ENCODE measurements at regions not wholly inside any gene's neighbourhood (a gene's known extent, or its start where the extent isn't known, plus 50 kb on each side); places are given as distances from the start of the nearest gene placed in this dataset.
"Not testable (repeated sequence)": the region's sequence is repeated elsewhere in the genome, so short reads cannot be mapped to it uniquely, and the experiment has no call there.

DNA sequence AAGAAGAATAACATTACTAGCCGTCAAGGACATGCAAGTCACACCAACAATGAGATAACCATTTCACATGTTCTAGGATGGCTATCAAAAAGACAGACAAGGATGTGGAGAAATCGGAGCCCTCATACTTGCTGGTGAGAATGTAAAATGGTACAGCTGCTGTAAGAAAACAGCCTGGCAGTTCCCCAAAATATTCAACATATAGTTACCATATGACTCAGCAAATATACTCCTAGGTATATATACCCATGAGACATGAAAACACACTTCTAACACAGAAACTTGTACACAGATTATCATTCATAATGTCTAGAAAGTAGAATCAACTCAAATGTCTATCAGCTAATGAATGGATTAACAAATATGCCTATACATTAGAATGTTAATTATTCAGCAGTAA is 105.4 kb upstream of the PCAT7 start:
- 100% methylated on average over 2 of the region's 2 CpGs for WGBS
- H3K36me3 ChIP-seq (ENCODE audit: control insufficient read depth in 2 of 2, insufficient read depth in 2 of 2, low read length in 1 of 2) = peaks cover 15 to 37% of the 10 kb centered on the region in 2 donors

DNA sequence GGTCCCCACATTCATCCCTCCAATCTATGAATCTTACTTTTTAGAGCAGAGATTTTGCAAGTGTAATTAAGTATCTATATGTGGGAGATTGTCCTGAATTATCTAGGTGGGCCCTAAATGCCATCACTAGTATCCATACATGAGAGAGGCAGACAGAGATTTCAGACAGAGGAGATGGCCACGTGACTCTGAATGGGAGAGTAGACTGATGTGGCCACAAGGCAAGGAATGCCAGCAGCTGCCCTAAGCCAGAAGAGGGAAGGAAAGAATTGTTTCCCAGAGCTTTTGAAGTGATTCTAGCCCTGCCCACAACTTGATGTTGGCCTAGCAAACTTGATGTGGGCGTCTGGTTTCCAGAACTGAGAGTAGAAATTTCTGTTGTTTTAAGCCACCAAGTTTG is 90.1 kb upstream of the PCAT7 start:
- H3K4me1 ChIP-seq (ENCODE audit: control insufficient read depth in 2 of 2, insufficient read depth in 2 of 2, low read length in 2 of 2) = no peaks in the 10 kb centered on the region

More for the DNA sequence above, 105.4 kb upstream of the PCAT7 start:
- Histone ChIP-seq H3K9me3 (ENCODE audit: control insufficient read depth in 2 of 2, insufficient read depth in 1 of 2, low read length in 1 of 2) (no peaks in the 10 kb centered on the region), H3K4me3 (ENCODE audit: low read length in 2 of 2) (no peak overlapping the region), H3K27ac (ENCODE audit: low read depth in 1 of 2, low read length in 1 of 2) (no peak overlapping the region), H3K27me3 (ENCODE audit: control insufficient read depth in 2 of 2, insufficient read depth in 1 of 2, low read length in 1 of 2) (no peaks in the 10 kb centered on the region), H3K4me1 (ENCODE audit: control insufficient read depth in 2 of 2, insufficient read depth in 2 of 2, low read length in 2 of 2) (no peaks in the 10 kb centered on the region)
- no peak for DNase-seq (ENCODE audit: low read depth in 6 of 9, low spot score in 9 of 9)

DNA sequence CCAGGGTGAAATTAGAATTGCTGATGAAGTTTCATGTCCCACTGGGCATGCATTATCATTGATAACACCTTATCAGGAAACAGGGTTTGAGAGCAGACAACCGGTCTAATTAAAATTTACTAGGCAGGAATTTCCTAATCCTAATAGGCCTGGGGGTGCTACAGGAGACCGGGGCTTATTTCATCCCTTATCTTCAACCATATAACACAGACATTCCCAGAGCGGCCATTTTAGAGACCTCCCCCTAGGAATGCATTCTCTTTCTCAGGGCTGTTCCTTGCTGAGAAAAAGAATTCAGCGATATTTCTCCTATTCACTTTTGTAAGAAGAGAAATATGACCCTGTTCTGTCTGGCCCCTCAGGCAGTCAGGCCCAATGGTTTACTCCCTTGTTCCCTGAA is 82.8 kb upstream of the PCAT7 start:
- H3K4me3 ChIP-seq (ENCODE audit: low read length in 2 of 2); DNase-seq (ENCODE audit: low read depth in 6 of 9, low spot score in 9 of 9); H3K27me3 ChIP-seq (ENCODE audit: control insufficient read depth in 2 of 2, insufficient read depth in 1 of 2, low read length in 1 of 2); H3K4me1 ChIP-seq (ENCODE audit: control insufficient read depth in 2 of 2, insufficient read depth in 2 of 2, low read length in 2 of 2); H3K9me3 ChIP-seq (ENCODE audit: control insufficient read depth in 2 of 2, insufficient read depth in 1 of 2, low read length in 1 of 2); H3K36me3 ChIP-seq (ENCODE audit: control insufficient read depth in 2 of 2, insufficient read depth in 2 of 2, low read length in 1 of 2); H3K27ac ChIP-seq (ENCODE audit: low read depth in 1 of 2, low read length in 1 of 2): not testable (repeated sequence)
- 88% methylated on average over 4 of the region's 4 CpGs for WGBS

More for the DNA sequence above, 90.1 kb upstream of the PCAT7 start:
- no peak overlapping the region for H3K4me3 ChIP-seq (ENCODE audit: low read length in 2 of 2)
- peaks cover 8 to 13% of the 10 kb centered on the region in 2 donors for H3K36me3 ChIP-seq (ENCODE audit: control insufficient read depth in 2 of 2, insufficient read depth in 2 of 2, low read length in 1 of 2)
- H3K27me3 ChIP-seq (ENCODE audit: control insufficient read depth in 2 of 2, insufficient read depth in 1 of 2, low read length in 1 of 2) = no peaks in the 10 kb centered on the region
- H3K9me3 ChIP-seq (ENCODE audit: control insufficient read depth in 2 of 2, insufficient read depth in 1 of 2, low read length in 1 of 2) = no peaks in the 10 kb centered on the region
- H3K27ac ChIP-seq (ENCODE audit: low read depth in 1 of 2, low read length in 1 of 2) = no peak overlapping the region
- no peak for DNase-seq (ENCODE audit: low read depth in 6 of 9, low spot score in 9 of 9)
- 85% methylated on average over 2 of the region's 2 CpGs for WGBS

- Histone ChIP-seq H3K36me3 (ENCODE audit: control insufficient read depth in 2 of 2, insufficient read depth in 2 of 2, low read length in 1 of 2) (no peaks in the 10 kb centered on the region), H3K9me3 (ENCODE audit: control insufficient read depth in 2 of 2, insufficient read depth in 1 of 2, low read length in 1 of 2) (no peaks in the 10 kb centered on the region), H3K27me3 (ENCODE audit: control insufficient read depth in 2 of 2, insufficient read depth in 1 of 2, low read length in 1 of 2) (no peaks in the 10 kb centered on the region), H3K4me3 (ENCODE audit: low read length in 2 of 2) (no peak overlapping the region), H3K27ac (ENCODE audit: low read depth in 1 of 2, low read length in 1 of 2) (no peak overlapping the region), H3K4me1 (ENCODE audit: control insufficient read depth in 2 of 2, insufficient read depth in 2 of 2, low read length in 2 of 2) (no peaks in the 10 kb centered on the region)
- WGBS = 97% methylated on average over 4 of the region's 4 CpGs
- no peak for DNase-seq (ENCODE audit: low read depth in 6 of 9, low spot score in 9 of 9)
These were observed 82.0 kb upstream of the PCAT7 start for GRCh38 chr9:94472806-94473360.

- Histone ChIP-seq H3K27ac (ENCODE audit: low read depth in 1 of 2, low read length in 1 of 2) (no peak overlapping the region), H3K9me3 (ENCODE audit: control insufficient read depth in 2 of 2, insufficient read depth in 1 of 2, low read length in 1 of 2) (no peaks in the 10 kb centered on the region), H3K4me1 (ENCODE audit: control insufficient read depth in 2 of 2, insufficient read depth in 2 of 2, low read length in 2 of 2) (no peaks in the 10 kb centered on the region), H3K36me3 (ENCODE audit: control insufficient read depth in 2 of 2, insufficient read depth in 2 of 2, low read length in 1 of 2) (no peaks in the 10 kb centered on the region), H3K4me3 (ENCODE audit: low read length in 2 of 2) (no peak overlapping the region), H3K27me3 (ENCODE audit: control insufficient read depth in 2 of 2, insufficient read depth in 1 of 2, low read length in 1 of 2) (no peaks in the 10 kb centered on the region)
- DNase-seq (ENCODE audit: low read depth in 6 of 9, low spot score in 9 of 9) = no peak
- WGBS = 91% methylated on average over 29 of the region's 29 CpGs
These were observed 75.8 kb upstream of the PCAT7 start for GRCh38 chr9:94478755-94479730.

GRCh38 chr9:94479757-94480156 is 75.1 kb upstream of the PCAT7 start:
- Histone ChIP-seq H3K27ac (ENCODE audit: low read depth in 1 of 2, low read length in 1 of 2) (no peak overlapping the region), H3K36me3 (ENCODE audit: control insufficient read depth in 2 of 2, insufficient read depth in 2 of 2, low read length in 1 of 2) (no peaks in the 10 kb centered on the region), H3K4me3 (ENCODE audit: low read length in 2 of 2) (no peak overlapping the region), H3K9me3 (ENCODE audit: control insufficient read depth in 2 of 2, insufficient read depth in 1 of 2, low read length in 1 of 2) (no peaks in the 10 kb centered on the region), H3K4me1 (ENCODE audit: control insufficient read depth in 2 of 2, insufficient read depth in 2 of 2, low read length in 2 of 2) (no peaks in the 10 kb centered on the region), H3K27me3 (ENCODE audit: control insufficient read depth in 2 of 2, insufficient read depth in 1 of 2, low read length in 1 of 2) (no peaks in the 10 kb centered on the region)
- 89% methylated on average over 9 of the region's 9 CpGs for WGBS
- no peak for DNase-seq (ENCODE audit: low read depth in 6 of 9, low spot score in 9 of 9)

GRCh38 chr9:94480205-94480604 is 74.7 kb upstream of the PCAT7 start:
- Histone ChIP-seq H3K4me1 (ENCODE audit: control insufficient read depth in 2 of 2, insufficient read depth in 2 of 2, low read length in 2 of 2) (no peaks in the 10 kb centered on the region), H3K9me3 (ENCODE audit: control insufficient read depth in 2 of 2, insufficient read depth in 1 of 2, low read length in 1 of 2) (no peaks in the 10 kb centered on the region), H3K36me3 (ENCODE audit: control insufficient read depth in 2 of 2, insufficient read depth in 2 of 2, low read length in 1 of 2) (no peaks in the 10 kb centered on the region), H3K4me3 (ENCODE audit: low read length in 2 of 2) (no peak overlapping the region), H3K27ac (ENCODE audit: low read depth in 1 of 2, low read length in 1 of 2) (no peak overlapping the region), H3K27me3 (ENCODE audit: control insufficient read depth in 2 of 2, insufficient read depth in 1 of 2, low read length in 1 of 2) (no peaks in the 10 kb centered on the region)
- 94% methylated on average over 11 of the region's 11 CpGs for WGBS
- no peak for DNase-seq (ENCODE audit: low read depth in 6 of 9, low spot score in 9 of 9)

- WGBS = 95% methylated on average over 4 of the region's 4 CpGs
- H3K27me3 ChIP-seq (ENCODE audit: control insufficient read depth in 2 of 2, insufficient read depth in 1 of 2, low read length in 1 of 2) = no peaks in the 10 kb centered on the region
- no peaks in the 10 kb centered on the region for H3K4me1 ChIP-seq (ENCODE audit: control insufficient read depth in 2 of 2, insufficient read depth in 2 of 2, low read length in 2 of 2)
- H3K9me3 ChIP-seq (ENCODE audit: control insufficient read depth in 2 of 2, insufficient read depth in 1 of 2, low read length in 1 of 2) = no peaks in the 10 kb centered on the region
- no peaks in the 10 kb centered on the region for H3K36me3 ChIP-seq (ENCODE audit: control insufficient read depth in 2 of 2, insufficient read depth in 2 of 2, low read length in 1 of 2)
- no peak for DNase-seq (ENCODE audit: low read depth in 6 of 9, low spot score in 9 of 9)
- H3K4me3 ChIP-seq (ENCODE audit: low read length in 2 of 2) = no peak overlapping the region
- H3K27ac ChIP-seq (ENCODE audit: low read depth in 1 of 2, low read length in 1 of 2) = no peak overlapping the region
These were observed 72.8 kb upstream of the PCAT7 start for GRCh38 chr9:94482110-94482509.

DNA sequence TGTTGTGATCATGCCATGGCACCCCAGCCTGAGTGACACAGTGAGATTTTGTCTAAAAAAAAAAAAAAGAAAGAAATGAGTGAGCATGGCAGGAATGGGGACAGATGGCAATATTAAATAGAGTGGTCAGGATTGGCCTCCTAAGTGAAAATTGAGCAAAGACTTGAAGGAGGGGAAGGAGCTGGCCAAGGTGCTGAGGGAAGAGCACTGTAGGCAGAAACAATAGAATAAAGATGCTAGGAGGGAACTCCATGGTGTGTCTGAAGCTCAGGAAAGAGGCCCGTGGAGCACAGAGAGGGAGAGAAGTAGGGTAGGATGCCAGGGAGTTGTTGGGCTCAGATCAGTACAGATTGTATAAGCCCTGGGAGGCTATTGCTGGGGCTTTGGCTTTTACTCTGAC is 64.4 kb upstream of the PCAT7 start:
- Histone ChIP-seq H3K27ac (ENCODE audit: low read depth in 1 of 2, low read length in 1 of 2) (no peak overlapping the region), H3K36me3 (ENCODE audit: control insufficient read depth in 2 of 2, insufficient read depth in 2 of 2, low read length in 1 of 2) (no peaks in the 10 kb centered on the region), H3K27me3 (ENCODE audit: control insufficient read depth in 2 of 2, insufficient read depth in 1 of 2, low read length in 1 of 2) (no peaks in the 10 kb centered on the region), H3K4me3 (ENCODE audit: low read length in 2 of 2) (no peak overlapping the region), H3K4me1 (ENCODE audit: control insufficient read depth in 2 of 2, insufficient read depth in 2 of 2, low read length in 2 of 2) (no peaks in the 10 kb centered on the region), H3K9me3 (ENCODE audit: control insufficient read depth in 2 of 2, insufficient read depth in 1 of 2, low read length in 1 of 2) (no peaks in the 10 kb centered on the region)
- WGBS = 51% methylated on average over 1 of the region's 1 CpG
- no peak for DNase-seq (ENCODE audit: low read depth in 6 of 9, low spot score in 9 of 9)
